ENCODE measurements at regions not wholly inside any gene's neighbourhood (a gene's known extent, or its start where the extent isn't known, plus 50 kb on each side); places are given as distances from the start of the nearest gene placed in this dataset.

- TF ChIP-seq CTCF (IDR thresholded peaks at IDR 0.05; ENCODE audit: control extremely low read depth, extremely low read depth): no peak
- H3K27me3 ChIP-seq (ENCODE audit: control insufficient read depth in 3 of 3, insufficient read depth in 3 of 3, low read length in 2 of 3): no peaks in the 10 kb centered on the region
- DNase-seq: no peak
- no peak overlapping the region for H3K27ac ChIP-seq (ENCODE audit: low read depth in 1 of 2, low read length in 1 of 2)
- peaks cover 0 to 5% (median under 1%) of the 10 kb centered on the region in 4 donors for H3K9me3 ChIP-seq (ENCODE audit: control insufficient read depth in 4 of 4, insufficient read depth in 3 of 4, low read length in 3 of 4)
- no peaks in the 10 kb centered on the region for H3K4me1 ChIP-seq (ENCODE audit: control insufficient read depth in 5 of 5, insufficient read depth in 5 of 5, low read length in 5 of 5)
- no peak overlapping the region for H3K9ac ChIP-seq (ENCODE audit: insufficient read depth in 1 of 2, low read length in 2 of 2)
- no peaks in the 10 kb centered on the region for H3K36me3 ChIP-seq (ENCODE audit: control insufficient read depth in 4 of 4, insufficient read depth in 4 of 4, low read length in 4 of 4)
- ATAC-seq (ENCODE audit: insufficient read depth, low FRiP score): no peak
- H3K4me3 ChIP-seq: no peak overlapping the region
- WGBS, 2 donors: 90 to 95% methylated on average over 1 of the region's 1 CpG
Observed at GRCh38 chr10:113337142-113337541, 215.7 kb upstream of the HABP2 start.

GRCh38 chr10:113339121-113339520 is 213.7 kb upstream of the HABP2 start:
- ATAC-seq (ENCODE audit: insufficient read depth, low FRiP score): no peak
- WGBS, 2 donors: 92 to 95% methylated on average over 5 of the region's 5 CpGs
- TF ChIP-seq CTCF (IDR thresholded peaks at IDR 0.05; ENCODE audit: control extremely low read depth, extremely low read depth): no peak

GRCh38 chr10:113340282-113340681 is 212.6 kb upstream of the HABP2 start:
- Histone ChIP-seq H3K9ac (ENCODE audit: insufficient read depth in 1 of 2, low read length in 2 of 2) (no peak overlapping the region), H3K36me3 (ENCODE audit: control insufficient read depth in 4 of 4, insufficient read depth in 4 of 4, low read length in 4 of 4) (no peaks in the 10 kb centered on the region), H3K4me1 (ENCODE audit: control insufficient read depth in 5 of 5, insufficient read depth in 5 of 5, low read length in 5 of 5) (no peaks in the 10 kb centered on the region), H3K9me3 (ENCODE audit: control insufficient read depth in 4 of 4, insufficient read depth in 3 of 4, low read length in 3 of 4) (peaks cover 0 to 6% (median 1%) of the 10 kb centered on the region in 4 donors), H3K4me3 (no peak overlapping the region), H3K27ac (ENCODE audit: low read depth in 1 of 2, low read length in 1 of 2) (no peak overlapping the region), H3K27me3 (ENCODE audit: control insufficient read depth in 3 of 3, insufficient read depth in 3 of 3, low read length in 2 of 3) (no peaks in the 10 kb centered on the region)
- TF ChIP-seq CTCF (IDR thresholded peaks at IDR 0.05; ENCODE audit: control extremely low read depth, extremely low read depth): no peak
- DNase-seq (no peak), ATAC-seq (ENCODE audit: insufficient read depth, low FRiP score) (no peak)
- WGBS, 2 donors: 75 to 86% methylated on average over 5 of the region's 5 CpGs

More at GRCh38 chr10:113339121-113339520, 213.7 kb upstream of the HABP2 start:
- no peak overlapping the region for H3K9ac ChIP-seq (ENCODE audit: insufficient read depth in 1 of 2, low read length in 2 of 2)
- no peak for DNase-seq
- H3K4me3 ChIP-seq: no peak overlapping the region
- no peaks in the 10 kb centered on the region for H3K36me3 ChIP-seq (ENCODE audit: control insufficient read depth in 4 of 4, insufficient read depth in 4 of 4, low read length in 4 of 4)
- H3K27ac ChIP-seq (ENCODE audit: low read depth in 1 of 2, low read length in 1 of 2): no peak overlapping the region
- H3K4me1 ChIP-seq (ENCODE audit: control insufficient read depth in 5 of 5, insufficient read depth in 5 of 5, low read length in 5 of 5): no peaks in the 10 kb centered on the region
- H3K9me3 ChIP-seq (ENCODE audit: control insufficient read depth in 4 of 4, insufficient read depth in 3 of 4, low read length in 3 of 4): peaks cover 0 to 3% (median 1%) of the 10 kb centered on the region in 4 donors
- no peaks in the 10 kb centered on the region for H3K27me3 ChIP-seq (ENCODE audit: control insufficient read depth in 3 of 3, insufficient read depth in 3 of 3, low read length in 2 of 3)

- no peak for ATAC-seq (ENCODE audit: insufficient read depth, low FRiP score)
- Histone ChIP-seq H3K4me3 (no peak overlapping the region), H3K9me3 (ENCODE audit: control insufficient read depth in 4 of 4, insufficient read depth in 3 of 4, low read length in 3 of 4) (peaks cover 0 to 6% (median 1%) of the 10 kb centered on the region in 4 donors), H3K9ac (ENCODE audit: insufficient read depth in 1 of 2, low read length in 2 of 2) (no peak overlapping the region), H3K36me3 (ENCODE audit: control insufficient read depth in 4 of 4, insufficient read depth in 4 of 4, low read length in 4 of 4) (no peaks in the 10 kb centered on the region), H3K27ac (ENCODE audit: low read depth in 1 of 2, low read length in 1 of 2) (no peak overlapping the region), H3K27me3 (ENCODE audit: control insufficient read depth in 3 of 3, insufficient read depth in 3 of 3, low read length in 2 of 3) (no peaks in the 10 kb centered on the region), H3K4me1 (ENCODE audit: control insufficient read depth in 5 of 5, insufficient read depth in 5 of 5, low read length in 5 of 5) (peaks cover 0 to 7% (median 0%) of the 10 kb centered on the region in 5 donors)
- 93 to 96% methylated on average over 2 of the region's 2 CpGs for WGBS, 2 donors
- TF ChIP-seq CTCF (IDR thresholded peaks at IDR 0.05; ENCODE audit: control extremely low read depth, extremely low read depth): no peak
- no peak for DNase-seq
Observed at GRCh38 chr10:113341138-113341537, 211.7 kb upstream of the HABP2 start.
